OCI-LY3 (cell line): ENCODE measurements at regions not wholly inside any gene's neighbourhood (a gene's known extent, or its start where the extent isn't known, plus 50 kb on each side); places are given as distances from the start of the nearest gene placed in this dataset.

Experiments used
- H2AFZ ChIP-seq: fragments of 200-600, 300-600 bp; shearing (Covaris generic); 2 replicates; pipeline ENCODE4 v1.6.0; 2014; ENCODE audit warnings: antibody characterized with exemption, low read depth, low read length
- H3K27ac ChIP-seq: fragments of 200-600, 300-600 bp; sonication (generic); 2 replicates; pipeline ENCODE4 v1.5.1; 2014; ENCODE audit warnings: mild to moderate bottlenecking, low read length, moderate library complexity, mixed read lengths
- H3K27me3 ChIP-seq: fragments of 200-600, 300-600 bp; sonication (generic); 2 replicates; pipeline ENCODE4 v1.6.1; 2014; ENCODE audit warnings: low read depth, low read length, mixed read lengths
- H3K36me3 ChIP-seq: fragments of 200-600, 300-600 bp; sonication (generic); replicated peaks from 2 replicates; pipeline ENCODE3; 2014; ENCODE audit warnings: low read depth, low read length, mixed read lengths
- H3K4me1 ChIP-seq: fragments of 300-600, 200-600 bp; sonication (generic); 2 replicates; pipeline ENCODE4 v1.6.1; 2014; ENCODE audit warnings: low read length, mixed read lengths
- H3K4me2 ChIP-seq: fragments of 200-600, 300-600 bp; sonication (generic); 2 replicates; pipeline ENCODE4 v1.6.1; 2014; ENCODE audit warnings: low read length, mixed read lengths
- H3K4me3 ChIP-seq: fragments of 300-600, 200-600 bp; sonication (generic); 2 replicates; pipeline ENCODE4 v1.5.1; 2014; ENCODE audit warnings: antibody characterized with exemption, mild to moderate bottlenecking, low read length, moderate library complexity
- H3K79me2 ChIP-seq: fragments of 300-600, 200-600 bp; shearing (Covaris generic); 2 replicates; pipeline ENCODE4 v1.6.1; 2014; ENCODE audit warnings: mild to moderate bottlenecking, low read length, mixed read lengths
- H3K9ac ChIP-seq: fragments of 300-600, 200-600 bp; shearing (Covaris generic); 2 replicates; pipeline ENCODE4 v1.6.0; 2014; ENCODE audit warnings: mild to moderate bottlenecking, low read length, moderate library complexity
- H3K9me3 ChIP-seq: fragments of 200-600, 300-600 bp; shearing (Covaris generic); 2 replicates; pipeline ENCODE4 v1.6.1; 2014; ENCODE audit warnings: low read length, mixed read lengths; ENCODE audit not compliant: insufficient read depth
- H4K20me1 ChIP-seq: fragments of 200-600, 300-600 bp; sonication (generic); 2 replicates; pipeline ENCODE4 v1.6.1; 2016; ENCODE audit warnings: low read length, mixed read lengths; ENCODE audit not compliant: insufficient read depth
- EZH2phosphoT487 ChIP-seq: fragments of 200-600 bp; shearing (Covaris generic); IDR thresholded peaks from 2 replicates; pipeline ENCODE4 v1.6.1; 2018; ENCODE audit warnings: antibody characterized with exemption, mixed run types, low read depth
- TF ChIP-seq, protein P1 (sequence below): fragments of 200-600, 300-600 bp; sonication (generic); IDR thresholded peaks from 2 replicates; pipeline ENCODE4 v1.5.1; 2014; ENCODE audit warnings: antibody characterized with exemption, low read length, low read depth

GRCh38 chr6:3526962-3527650, 70.3 kb upstream of the SLC22A23 start:
- H3K4me3 ChIP-seq, result no peak overlapping the region
- no peak overlapping the region for H3K4me2 ChIP-seq
- H3K9me3 ChIP-seq, result no peaks in the 10 kb centered on the region
- H2AFZ ChIP-seq, result no peak overlapping the region
- no peaks in the 10 kb centered on the region for H3K79me2 ChIP-seq
- TF ChIP-seq, protein P1, sequence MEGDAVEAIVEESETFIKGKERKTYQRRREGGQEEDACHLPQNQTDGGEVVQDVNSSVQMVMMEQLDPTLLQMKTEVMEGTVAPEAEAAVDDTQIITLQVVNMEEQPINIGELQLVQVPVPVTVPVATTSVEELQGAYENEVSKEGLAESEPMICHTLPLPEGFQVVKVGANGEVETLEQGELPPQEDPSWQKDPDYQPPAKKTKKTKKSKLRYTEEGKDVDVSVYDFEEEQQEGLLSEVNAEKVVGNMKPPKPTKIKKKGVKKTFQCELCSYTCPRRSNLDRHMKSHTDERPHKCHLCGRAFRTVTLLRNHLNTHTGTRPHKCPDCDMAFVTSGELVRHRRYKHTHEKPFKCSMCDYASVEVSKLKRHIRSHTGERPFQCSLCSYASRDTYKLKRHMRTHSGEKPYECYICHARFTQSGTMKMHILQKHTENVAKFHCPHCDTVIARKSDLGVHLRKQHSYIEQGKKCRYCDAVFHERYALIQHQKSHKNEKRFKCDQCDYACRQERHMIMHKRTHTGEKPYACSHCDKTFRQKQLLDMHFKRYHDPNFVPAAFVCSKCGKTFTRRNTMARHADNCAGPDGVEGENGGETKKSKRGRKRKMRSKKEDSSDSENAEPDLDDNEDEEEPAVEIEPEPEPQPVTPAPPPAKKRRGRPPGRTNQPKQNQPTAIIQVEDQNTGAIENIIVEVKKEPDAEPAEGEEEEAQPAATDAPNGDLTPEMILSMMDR, result no peak
- no peak for TF ChIP-seq EZH2phosphoT487
- H3K27ac ChIP-seq, result no peak overlapping the region
- no peak overlapping the region for H3K9ac ChIP-seq
- H3K27me3 ChIP-seq, result peaks cover 8% of the 10 kb centered on the region
- H3K36me3 ChIP-seq, result no peaks in the 10 kb centered on the region
- no peaks in the 10 kb centered on the region for H4K20me1 ChIP-seq
- H3K4me1 ChIP-seq, result no peaks in the 10 kb centered on the region

GRCh38 chr6:3525915-3526314, 69.1 kb upstream of the SLC22A23 start:
- no peaks in the 10 kb centered on the region for H3K36me3 ChIP-seq
- TF ChIP-seq, protein P1, result no peak
- no peak for TF ChIP-seq EZH2phosphoT487
- peaks cover 8% of the 10 kb centered on the region for H3K27me3 ChIP-seq
- H3K27ac ChIP-seq, result no peak overlapping the region
- H3K4me1 ChIP-seq, result no peaks in the 10 kb centered on the region
- H3K4me2 ChIP-seq, result no peak overlapping the region
- H3K4me3 ChIP-seq, result no peak overlapping the region
- H3K9ac ChIP-seq, result no peak overlapping the region
- H2AFZ ChIP-seq, result no peak overlapping the region
- H3K79me2 ChIP-seq, result no peaks in the 10 kb centered on the region
- H4K20me1 ChIP-seq, result no peaks in the 10 kb centered on the region
- H3K9me3 ChIP-seq, result no peaks in the 10 kb centered on the region

GRCh38 chr6:3524456-3524855, 67.6 kb upstream of the SLC22A23 start:
- Histone ChIP-seq H3K4me2 (no peak overlapping the region), H2AFZ (no peak overlapping the region), H3K79me2 (no peaks in the 10 kb centered on the region), H3K4me3 (no peak overlapping the region), H3K36me3 (no peaks in the 10 kb centered on the region), H3K27ac (no peak overlapping the region), H3K9ac (no peak overlapping the region), H3K4me1 (0 out of 2 replicates have a peak, but pooled peaks cover 3% of the 10 kb centered on the region), H3K27me3 (peaks cover 12% of the 10 kb centered on the region), H3K9me3 (no peaks in the 10 kb centered on the region), H4K20me1 (no peaks in the 10 kb centered on the region)
- no peak for TF ChIP-seq EZH2phosphoT487
- TF ChIP-seq, protein P1, result no peak

- Histone ChIP-seq H3K27me3 (peaks cover 12% of the 10 kb centered on the region), H3K36me3 (no peaks in the 10 kb centered on the region), H3K4me1 (0 out of 2 replicates have a peak, but pooled peaks cover 3% of the 10 kb centered on the region), H3K9ac (no peak overlapping the region), H3K79me2 (no peaks in the 10 kb centered on the region), H4K20me1 (no peaks in the 10 kb centered on the region), H3K4me2 (no peak overlapping the region), H3K9me3 (no peaks in the 10 kb centered on the region), H3K27ac (no peak overlapping the region), H3K4me3 (no peak overlapping the region), H2AFZ (no peak overlapping the region)
- TF ChIP-seq, protein P1, result no peak
- no peak for TF ChIP-seq EZH2phosphoT487
Observed at GRCh38 chr6:3523966-3524365, 67.1 kb upstream of the SLC22A23 start.
